Transverse colon (tissue), 4 donors: ENCODE measurements at regions not wholly inside any gene's neighbourhood (a gene's known extent, or its start where the extent isn't known, plus 50 kb on each side); places are given as distances from the start of the nearest gene placed in this dataset.

Experiments used
- CTCF ChIP-seq, 5 experiments: fragments of 200-600 bp in 3 of 5; fragments of 450-650 bp in 2 of 5; sonication (generic) in 3 of 5; IDR thresholded peaks; 1 replicate in 2 of 5; 2 replicates in 3 of 5; pipeline ENCODE4 v1.5.1; 2016 to 2017; ENCODE audit warnings: antibody characterized with exemption in 5 of 5, inconsistent platforms in 3 of 5, mild to moderate bottlenecking in 2 of 5, moderate library complexity in 1 of 5
- EP300 ChIP-seq: sonication (generic); formaldehyde crosslinking; IDR thresholded peaks from one replicate; pipeline ENCODE4 v1.6.1; 2017; ENCODE audit warnings: antibody characterized with exemption, low read depth
- POLR2AphosphoS5 ChIP-seq, 3 donors: sonication (generic); formaldehyde crosslinking; IDR thresholded peaks; one replicate each; pipeline ENCODE4 v1.6.1; 2016; ENCODE audit warnings: antibody characterized with exemption in 3 of 3

DNA sequence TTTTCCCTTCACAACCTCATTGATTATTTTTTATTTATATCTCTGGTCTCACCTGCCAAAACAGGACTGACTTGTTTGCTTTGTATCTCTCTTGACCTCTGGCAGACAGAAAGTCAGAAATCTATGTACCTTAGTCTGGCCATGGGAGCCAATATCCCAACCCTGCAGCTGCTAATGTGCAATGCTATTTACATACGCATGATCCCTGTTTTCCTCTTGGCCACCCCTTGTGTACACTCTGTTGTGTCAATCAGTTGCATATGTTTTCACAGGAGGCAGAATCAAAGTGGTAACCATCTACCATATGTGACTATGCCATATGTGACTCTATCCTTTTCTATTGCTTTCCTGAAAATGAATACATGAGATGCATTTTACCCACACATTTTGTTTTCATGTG, 688.8 kb downstream of the PLA2G4A start:
- TF ChIP-seq EP300 (no peak), CTCF (IDR thresholded peaks at IDR 0.05) (no peak), POLR2AphosphoS5 (IDR thresholded peaks at IDR 0.05) (no peak)
